Neuron (in vitro differentiated cells): ENCODE measurements at regions not wholly inside any gene's neighbourhood (a gene's known extent, or its start where the extent isn't known, plus 50 kb on each side); places are given as distances from the start of the nearest gene placed in this dataset.
"Not testable (repeated sequence)": the region's sequence is repeated elsewhere in the genome, so short reads cannot be mapped to it uniquely, and the experiment has no call there.

Experiments used
- H2AFZ ChIP-seq: one replicate; pipeline ENCODE4 v1.6.1; 2013; ENCODE audit warnings: low read depth, mild to moderate bottlenecking, inconsistent platforms, low read length, moderate library complexity
- H3K27me3 ChIP-seq: one replicate; pipeline ENCODE4 v1.6.1; 2013; ENCODE audit warnings: low read length; ENCODE audit not compliant: insufficient read depth
- H3K36me3 ChIP-seq: one replicate; pipeline ENCODE4 v1.6.1; 2013; ENCODE audit warnings: low read length; ENCODE audit not compliant: insufficient read depth
- H3K4me1 ChIP-seq: one replicate; pipeline ENCODE4 v1.6.1; 2013; ENCODE audit warnings: low read length; ENCODE audit not compliant: insufficient read depth
- H3K4me3 ChIP-seq: 2 replicates; pipeline ENCODE4 v1.5.1; 2013; ENCODE audit warnings: mild to moderate bottlenecking, low read length, moderate library complexity
- H3K9me3 ChIP-seq: one replicate; pipeline ENCODE4 v1.6.1; 2013; ENCODE audit warnings: low read length

GRCh38 chr12:105898271-105898670 lies 240.5 kb downstream of the NUAK1 start:
- H3K4me1 ChIP-seq, H3K36me3 ChIP-seq, H2AFZ ChIP-seq, H3K27me3 ChIP-seq, H3K9me3 ChIP-seq, H3K4me3 ChIP-seq: not testable (repeated sequence)

GRCh38 chr12:105899589-105899988 lies 239.2 kb downstream of the NUAK1 start:
- H3K27me3 ChIP-seq: no peaks in the 10 kb centered on the region
- H3K4me3 ChIP-seq: no peak overlapping the region
- no peak overlapping the region for H2AFZ ChIP-seq
- H3K4me1 ChIP-seq: no peaks in the 10 kb centered on the region
- no peaks in the 10 kb centered on the region for H3K9me3 ChIP-seq
- H3K36me3 ChIP-seq: no peaks in the 10 kb centered on the region

GRCh38 chr12:105906561-105906960 lies 232.2 kb downstream of the NUAK1 start:
- Histone ChIP-seq H3K4me1 (no peaks in the 10 kb centered on the region), H3K27me3 (no peaks in the 10 kb centered on the region), H3K4me3 (no peak overlapping the region), H3K9me3 (peaks cover 2% of the 10 kb centered on the region), H2AFZ (no peak overlapping the region), H3K36me3 (no peaks in the 10 kb centered on the region)

- Histone ChIP-seq H3K27me3 (no peaks in the 10 kb centered on the region), H3K4me1 (peaks cover under 1% of the 10 kb centered on the region), H3K36me3 (no peaks in the 10 kb centered on the region), H3K9me3 (peaks cover 4% of the 10 kb centered on the region), H3K4me3 (no peak overlapping the region), H2AFZ (no peak overlapping the region)
Measured at GRCh38 chr12:105907982-105908381, 230.8 kb downstream of the NUAK1 start.

- H3K9me3 ChIP-seq: peaks cover 4% of the 10 kb centered on the region
- H3K36me3 ChIP-seq: no peaks in the 10 kb centered on the region
Measured at GRCh38 chr12:105910030-105910429, 228.7 kb downstream of the NUAK1 start.

GRCh38 chr12:105911966-105912365 lies 226.8 kb downstream of the NUAK1 start:
- Histone ChIP-seq H3K36me3 (no peaks in the 10 kb centered on the region), H3K9me3 (peaks cover 4% of the 10 kb centered on the region), H3K4me3 (no peak overlapping the region), H3K4me1 (peaks cover 5% of the 10 kb centered on the region), H3K27me3 (no peaks in the 10 kb centered on the region), H2AFZ (no peak overlapping the region)

More at GRCh38 chr12:105910030-105910429, 228.7 kb downstream of the NUAK1 start:
- Histone ChIP-seq H3K4me1 (peaks cover 5% of the 10 kb centered on the region), H3K27me3 (no peaks in the 10 kb centered on the region), H3K4me3 (no peak overlapping the region), H2AFZ (no peak overlapping the region)

GRCh38 chr12:105912882-105913678 lies 225.7 kb downstream of the NUAK1 start:
- H3K27me3 ChIP-seq: no peaks in the 10 kb centered on the region
- no peaks in the 10 kb centered on the region for H3K36me3 ChIP-seq
- H3K4me1 ChIP-seq: peaks cover 5% of the 10 kb centered on the region
- peaks cover 4% of the 10 kb centered on the region for H3K9me3 ChIP-seq
- H2AFZ ChIP-seq: no peak overlapping the region
- no peak overlapping the region for H3K4me3 ChIP-seq

GRCh38 chr12:105915997-105916759 lies 222.6 kb downstream of the NUAK1 start:
- no peak overlapping the region for H3K4me3 ChIP-seq
- no peaks in the 10 kb centered on the region for H3K27me3 ChIP-seq
- H2AFZ ChIP-seq: no peak overlapping the region
- no peaks in the 10 kb centered on the region for H3K36me3 ChIP-seq
- peaks cover 5% of the 10 kb centered on the region for H3K4me1 ChIP-seq
- peaks cover 2% of the 10 kb centered on the region for H3K9me3 ChIP-seq

- peaks cover 5% of the 10 kb centered on the region for H3K4me1 ChIP-seq
- no peak overlapping the region for H3K4me3 ChIP-seq
- H2AFZ ChIP-seq: no peak overlapping the region
- peaks cover 2% of the 10 kb centered on the region for H3K9me3 ChIP-seq
- no peaks in the 10 kb centered on the region for H3K27me3 ChIP-seq
- no peaks in the 10 kb centered on the region for H3K36me3 ChIP-seq
Measured at GRCh38 chr12:105916760-105917039, 222.1 kb downstream of the NUAK1 start.

GRCh38 chr12:105920161-105920684 lies 218.5 kb downstream of the NUAK1 start:
- Histone ChIP-seq H3K4me3 (no peak overlapping the region), H3K27me3 (no peaks in the 10 kb centered on the region), H2AFZ (no peak overlapping the region), H3K9me3 (no peaks in the 10 kb centered on the region), H3K4me1 (no peaks in the 10 kb centered on the region), H3K36me3 (no peaks in the 10 kb centered on the region)

GRCh38 chr12:105921055-105921454 lies 217.7 kb downstream of the NUAK1 start:
- H3K9me3 ChIP-seq: no peaks in the 10 kb centered on the region
- no peak overlapping the region for H2AFZ ChIP-seq
- no peak overlapping the region for H3K4me3 ChIP-seq
- no peaks in the 10 kb centered on the region for H3K36me3 ChIP-seq
- no peaks in the 10 kb centered on the region for H3K4me1 ChIP-seq
- H3K27me3 ChIP-seq: no peaks in the 10 kb centered on the region

GRCh38 chr12:105921872-105922669 lies 216.7 kb downstream of the NUAK1 start:
- Histone ChIP-seq H3K9me3 (no peaks in the 10 kb centered on the region), H3K27me3 (no peaks in the 10 kb centered on the region), H3K4me3 (no peak overlapping the region), H3K36me3 (no peaks in the 10 kb centered on the region), H2AFZ (no peak overlapping the region), H3K4me1 (no peaks in the 10 kb centered on the region)

GRCh38 chr12:105922670-105923102 lies 216.1 kb downstream of the NUAK1 start:
- Histone ChIP-seq H3K9me3 (no peaks in the 10 kb centered on the region), H2AFZ (no peak overlapping the region), H3K36me3 (no peaks in the 10 kb centered on the region), H3K4me1 (no peaks in the 10 kb centered on the region), H3K27me3 (no peaks in the 10 kb centered on the region), H3K4me3 (no peak overlapping the region)
